Right kidney (tissue), 1 donor: ENCODE measurements at regions not wholly inside any gene's neighbourhood (a gene's known extent, or its start where the extent isn't known, plus 50 kb on each side); places are given as distances from the start of the nearest gene placed in this dataset.

Source experiments
- DNase-seq: peaks from one replicate; pipeline ENCODE4 v3.0.0-alpha.2; 2016

DNA sequence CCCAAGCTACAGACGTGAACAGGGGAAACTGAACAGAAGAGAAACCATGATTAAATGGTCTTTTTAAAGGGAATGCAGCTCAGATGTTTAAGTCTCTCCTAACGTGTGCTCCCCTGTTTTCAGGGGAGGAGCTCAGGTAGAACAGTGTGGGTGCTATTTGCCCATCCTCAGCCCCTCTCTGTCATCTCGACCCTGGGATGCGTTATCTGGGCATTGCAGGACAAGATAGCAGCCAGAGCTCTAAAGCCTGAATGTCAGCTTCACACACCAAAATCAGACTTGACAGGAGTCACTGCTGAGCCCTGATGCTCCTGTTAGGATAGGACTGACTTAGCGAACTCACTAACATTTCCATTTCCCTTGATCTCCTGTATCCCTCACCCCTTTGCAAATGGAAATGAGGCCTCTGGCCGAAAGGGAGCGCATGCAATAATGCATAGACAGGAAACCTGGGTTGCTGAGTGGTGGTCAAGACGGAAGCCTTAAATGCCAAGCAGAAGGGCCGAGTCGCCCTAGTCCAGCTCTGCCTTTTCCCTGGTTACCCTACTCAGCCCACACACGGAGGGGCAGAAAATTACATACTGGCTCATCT lies 234.9 kb upstream of the TPM1 start:
- DNase-seq: no peak

DNA sequence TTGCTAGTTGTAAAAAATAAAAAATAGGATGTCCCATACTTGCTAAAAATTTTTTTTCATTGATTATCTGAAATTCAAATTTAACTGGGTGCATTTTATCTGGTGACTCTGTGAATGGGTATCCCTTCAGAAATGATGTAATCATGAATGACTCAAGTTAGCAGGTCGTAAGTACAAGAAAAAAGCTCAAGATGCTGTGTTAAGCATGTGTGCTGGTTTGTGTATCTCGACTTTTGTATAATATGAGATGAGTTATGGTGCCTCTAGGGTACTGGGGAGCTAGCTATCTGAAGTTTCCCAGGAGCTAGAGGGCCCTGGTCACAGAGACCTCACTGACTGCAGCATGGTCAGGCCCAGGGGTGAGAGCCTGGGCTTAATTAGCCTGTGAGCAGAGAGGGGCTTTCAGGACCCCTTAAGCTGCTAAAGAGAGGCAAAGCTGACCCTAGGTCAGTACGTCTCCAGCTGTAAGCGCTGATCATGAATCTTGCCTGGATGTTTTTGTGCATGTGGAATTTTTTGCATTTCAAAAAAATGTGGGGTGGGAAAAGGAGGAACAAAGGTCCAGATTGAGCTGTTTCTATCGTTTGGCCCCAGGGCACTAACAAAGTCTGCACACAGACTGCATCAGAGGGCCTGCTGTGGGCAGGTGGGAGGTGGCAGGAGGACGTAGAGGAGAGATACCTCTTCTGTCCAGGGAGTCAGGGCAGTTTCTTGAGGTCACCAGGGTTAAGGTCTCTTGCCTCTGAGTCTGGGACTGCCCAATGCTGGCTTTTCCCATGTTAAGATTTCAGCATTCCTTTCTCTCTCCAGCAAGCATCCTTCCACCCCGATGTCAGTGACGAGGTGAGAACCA lies 233.2 kb upstream of the TPM1 start:
- no peak for DNase-seq

DNA sequence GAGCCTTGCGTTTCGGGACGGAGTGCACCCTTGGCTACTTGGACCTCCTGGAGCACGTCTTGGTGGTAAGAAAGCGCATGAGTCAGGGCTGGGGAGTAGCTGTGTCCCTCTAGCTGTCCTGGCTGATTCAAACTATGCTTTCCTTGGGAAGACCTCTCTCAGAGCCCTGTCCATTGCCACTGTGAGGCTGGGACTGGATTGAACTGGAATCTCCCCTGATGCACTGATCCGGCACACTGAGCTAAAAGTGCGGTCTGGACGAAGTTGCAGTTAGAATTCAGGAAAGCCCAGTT lies 232.6 kb upstream of the TPM1 start:
- no peak for DNase-seq

DNA sequence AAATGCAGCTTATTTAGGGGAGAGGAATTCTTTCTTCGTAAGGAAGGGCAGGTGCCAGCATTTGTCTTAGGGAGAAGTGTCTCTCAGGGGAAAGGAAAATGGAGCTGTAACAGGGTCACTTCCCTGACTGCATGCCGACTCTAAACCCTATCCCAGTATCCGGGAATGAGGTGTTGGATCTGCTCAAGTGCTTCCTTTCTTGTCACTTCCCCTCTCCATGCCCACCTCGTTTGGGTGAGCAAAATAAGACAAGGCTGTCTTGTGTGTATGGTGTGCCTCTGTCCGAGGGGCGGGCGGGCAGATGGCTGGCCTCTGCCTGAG lies 230.1 kb upstream of the TPM1 start:
- peak; percentile 39 for DNase-seq

DNA sequence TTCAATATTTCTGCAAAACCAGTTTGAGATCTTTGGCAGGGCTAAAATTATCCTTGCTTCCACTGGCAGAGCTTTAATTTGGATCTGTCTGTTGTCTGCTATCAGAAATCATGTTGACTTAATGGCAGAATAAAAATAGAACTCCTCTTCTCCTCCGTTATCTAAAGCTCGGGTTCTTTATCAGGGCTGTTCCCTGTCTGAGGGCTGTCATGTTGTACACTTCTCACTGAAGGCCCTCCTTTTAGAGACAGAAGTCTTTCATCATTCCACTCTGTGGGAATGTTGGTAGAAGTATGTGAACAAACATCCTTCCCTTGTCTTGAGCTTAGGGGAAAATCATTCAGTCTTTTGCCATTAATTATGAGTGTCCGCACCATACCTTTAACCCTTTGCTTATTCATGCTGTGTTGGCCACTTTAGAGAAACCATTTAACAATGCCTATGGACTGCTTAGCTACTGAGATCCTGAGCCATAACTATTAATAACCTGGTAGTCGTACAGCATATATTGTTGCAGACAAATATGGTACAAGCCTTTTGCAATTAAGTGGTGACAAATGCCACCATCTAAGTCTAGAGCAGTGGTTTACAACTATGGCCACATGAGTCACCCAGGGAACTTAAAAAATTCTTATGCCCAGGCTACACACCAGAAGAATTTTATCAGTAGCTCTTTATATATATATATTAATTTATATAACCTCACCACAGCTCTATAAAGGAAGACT lies 226.0 kb upstream of the TPM1 start:
- DNase-seq: no peak

DNA sequence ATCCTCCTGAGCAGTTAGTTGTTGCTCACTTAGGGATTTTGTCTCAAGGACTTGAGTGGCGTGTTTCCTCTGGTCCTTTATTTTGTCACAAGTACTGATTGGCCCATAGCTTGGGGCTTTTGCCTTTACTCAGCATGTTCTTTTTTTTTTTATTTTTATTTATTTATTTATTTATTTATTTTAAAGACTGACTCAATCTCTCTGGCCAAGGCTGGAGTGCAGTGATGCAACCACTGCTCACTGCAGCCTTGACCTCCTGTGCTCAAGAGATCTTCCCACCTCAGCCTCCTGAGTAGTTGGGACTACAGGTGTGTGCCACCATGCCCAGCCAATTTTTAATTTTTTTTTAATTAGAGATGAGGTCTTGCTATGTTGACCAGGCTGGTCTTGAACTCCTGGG lies 223.9 kb upstream of the TPM1 start:
- no peak for DNase-seq

DNA sequence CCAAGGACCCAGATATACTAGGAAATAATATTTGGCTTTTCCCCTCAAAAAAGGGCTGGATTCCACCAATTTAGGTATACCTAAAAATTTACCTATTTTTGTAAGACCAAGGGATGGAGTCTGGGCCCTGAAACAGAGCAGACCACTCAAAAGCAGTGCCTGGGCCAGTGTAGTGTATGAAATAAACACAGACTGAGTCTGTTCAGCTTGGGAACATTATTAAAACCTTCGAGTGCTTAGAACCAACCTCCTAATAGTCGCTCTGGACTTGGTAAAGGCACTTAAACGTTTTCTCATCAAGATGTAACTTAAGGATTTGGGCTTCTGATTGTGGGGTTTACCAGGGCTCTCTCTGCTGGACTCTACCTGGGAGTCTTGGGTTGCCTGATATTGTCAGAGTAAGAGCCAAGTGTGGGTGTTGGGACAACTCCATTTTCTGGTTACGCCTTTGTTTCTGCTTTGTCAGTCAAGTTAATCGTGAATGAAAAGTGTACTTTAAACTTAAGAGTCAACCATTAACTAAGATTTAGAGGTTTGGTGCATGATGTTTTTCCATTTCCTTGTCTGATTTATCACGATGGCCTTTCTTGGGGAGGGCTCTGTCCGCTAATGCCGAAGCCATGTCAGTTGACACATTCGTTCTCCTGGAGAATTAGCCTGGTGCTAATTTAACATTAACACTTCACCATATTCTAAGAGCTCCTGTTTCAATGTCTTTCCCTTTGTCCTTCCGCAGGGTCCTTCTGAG lies 221.0 kb upstream of the TPM1 start:
- DNase-seq: no peak

DNA sequence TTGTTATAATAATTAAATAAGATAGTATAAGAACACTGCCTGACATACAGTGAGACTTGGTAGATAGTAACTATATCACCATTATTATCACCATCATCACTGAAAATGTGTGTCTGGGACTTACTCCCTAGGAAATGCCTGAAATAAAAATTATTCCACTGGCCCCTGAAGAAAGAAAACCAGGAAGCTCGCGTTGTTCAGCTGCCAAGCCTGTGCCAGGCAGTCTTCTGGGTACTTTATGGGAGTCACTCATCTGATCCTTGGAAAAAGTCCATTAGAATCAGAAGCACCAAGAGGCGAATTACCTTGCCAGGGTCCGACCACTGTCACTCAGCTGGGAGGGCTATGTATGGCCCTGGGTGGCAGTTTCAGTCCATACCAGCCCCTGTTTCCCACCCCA lies 220.3 kb upstream of the TPM1 start:
- no peak for DNase-seq

DNA sequence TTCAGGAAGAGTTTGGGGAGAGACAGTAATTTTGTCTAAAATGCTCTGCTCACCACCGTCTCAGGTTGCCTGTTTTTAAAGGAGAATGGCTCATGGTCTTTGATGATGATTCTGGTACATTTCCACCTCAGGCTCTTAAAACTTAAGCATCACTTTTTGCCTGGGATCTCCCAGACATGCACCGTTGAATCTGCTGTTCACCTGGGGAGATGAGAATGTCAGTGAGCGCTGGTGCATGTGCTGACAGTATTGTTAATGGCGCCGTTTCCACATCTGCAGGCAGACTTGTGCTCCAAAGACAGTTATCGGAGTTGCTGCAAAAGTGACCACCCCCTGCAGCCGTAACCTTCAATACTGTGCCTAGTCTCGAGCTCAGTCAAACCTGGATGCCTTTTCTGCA lies 219.0 kb upstream of the TPM1 start:
- DNase-seq: no peak

DNA sequence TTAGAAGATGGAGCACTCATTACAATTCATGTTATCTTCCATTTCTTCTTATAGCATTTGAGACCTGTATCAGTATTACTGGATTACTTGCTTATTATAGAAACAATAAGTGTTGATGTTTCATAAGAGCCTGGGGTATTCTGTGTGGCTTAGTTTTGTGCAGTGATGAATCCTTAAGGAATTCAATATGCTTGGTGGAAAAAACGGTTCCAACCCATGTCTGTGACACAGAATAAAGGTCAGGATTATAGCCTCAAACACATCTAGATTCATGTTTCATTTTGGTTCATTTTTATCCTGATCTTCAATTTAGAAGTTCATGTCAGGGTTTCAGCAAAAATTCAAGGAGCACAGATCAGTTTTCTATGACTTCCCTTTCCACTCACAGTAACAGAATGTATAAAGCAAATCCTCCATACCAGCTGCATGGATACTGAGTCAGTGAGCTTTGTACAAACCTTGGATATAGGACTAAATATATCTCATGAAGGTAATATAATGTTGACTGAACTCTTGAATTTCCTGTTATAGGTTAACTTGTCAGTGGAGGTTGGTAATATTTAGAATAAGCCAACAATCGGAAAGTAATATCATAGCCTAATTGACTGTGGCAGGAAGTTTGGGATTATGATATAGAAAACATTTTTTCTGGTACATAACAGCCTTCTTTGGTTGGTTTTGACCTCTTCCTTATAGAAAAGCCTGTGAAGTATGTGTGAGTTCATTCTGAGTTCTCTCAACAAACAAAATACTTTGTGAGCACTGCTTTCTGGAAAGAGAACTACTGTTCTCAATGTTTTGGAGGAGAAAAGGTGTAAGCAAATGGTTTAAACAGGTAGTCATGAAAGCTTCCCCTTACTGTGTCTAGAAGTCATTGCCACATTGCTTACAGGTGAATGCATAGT lies 218.2 kb upstream of the TPM1 start:
- no peak for DNase-seq

DNA sequence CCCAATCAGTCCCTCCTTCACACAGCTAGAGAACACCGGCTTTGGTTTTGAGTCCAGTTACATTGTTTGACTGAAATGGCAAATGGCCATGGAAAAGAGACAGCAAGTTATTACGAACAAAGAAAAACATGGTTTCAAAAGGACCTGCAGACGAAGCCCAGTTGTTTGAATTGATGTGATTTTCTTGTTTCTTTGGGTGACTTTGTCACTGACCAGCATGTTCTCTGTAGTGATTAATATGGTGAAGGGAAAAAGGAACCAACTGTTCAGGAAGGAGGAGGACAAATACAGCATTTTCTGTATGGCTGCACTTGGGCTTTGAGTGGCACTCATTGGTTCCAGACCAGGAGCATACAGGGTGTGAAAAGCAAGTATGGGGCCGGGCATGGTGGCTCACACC lies 217.4 kb upstream of the TPM1 start:
- DNase-seq: no peak

DNA sequence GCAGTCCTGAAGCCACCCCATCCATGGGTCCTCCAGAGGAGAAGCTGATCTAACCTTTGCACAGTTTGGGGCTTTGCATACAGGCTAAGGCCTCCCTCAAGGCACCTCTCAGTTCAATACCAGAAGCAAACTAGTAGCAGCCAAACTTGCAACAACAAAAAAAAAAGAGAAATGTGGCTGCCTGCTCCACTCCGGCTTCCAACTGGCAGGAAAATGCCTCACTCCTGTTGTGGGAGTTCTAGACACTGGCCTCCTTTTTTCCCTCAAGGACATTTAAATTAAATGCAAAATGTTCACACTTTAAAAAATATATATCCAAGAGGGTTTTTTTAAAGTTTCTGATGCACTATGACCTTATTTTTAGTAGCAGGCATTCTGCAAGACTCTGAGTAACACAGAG lies 216.0 kb upstream of the TPM1 start:
- no peak for DNase-seq

DNA sequence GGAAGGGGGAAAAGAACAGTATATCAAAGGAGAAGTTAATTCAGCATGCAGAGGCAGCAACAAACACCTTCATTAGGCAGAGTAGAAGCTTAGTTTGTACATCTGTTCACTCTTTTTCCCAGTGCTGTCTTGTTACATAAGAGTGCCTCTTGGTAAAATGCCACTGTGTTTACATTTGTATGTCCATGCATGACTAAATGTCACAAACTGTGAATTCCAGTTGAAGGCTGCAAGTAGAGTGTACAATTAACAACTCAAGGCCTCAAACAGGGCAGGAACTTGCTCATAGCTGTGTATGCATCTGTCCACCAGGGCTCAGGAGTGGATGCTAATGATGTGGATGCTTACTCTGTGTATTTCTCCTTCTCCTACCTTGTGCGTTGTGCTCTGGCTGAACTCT lies 214.2 kb upstream of the TPM1 start:
- no peak for DNase-seq

DNA sequence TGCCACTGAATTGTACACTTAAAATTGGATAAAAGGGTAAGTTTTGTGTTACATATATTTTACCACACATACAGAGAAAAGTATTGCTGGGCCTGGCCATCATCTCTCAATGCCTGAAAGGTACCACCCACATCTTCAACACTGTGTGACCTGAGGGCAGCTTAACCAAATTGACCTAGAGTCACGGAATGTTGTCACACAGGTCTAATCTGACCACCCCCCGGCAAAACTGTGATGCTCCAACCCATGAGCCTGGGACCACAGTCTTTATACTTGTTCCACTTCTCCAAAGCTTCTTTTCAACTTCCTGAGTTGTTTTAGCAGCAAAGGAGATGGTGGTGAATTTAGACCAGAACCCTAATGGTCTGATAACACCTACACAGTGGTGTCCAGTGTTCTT lies 210.3 kb upstream of the TPM1 start:
- no peak for DNase-seq

DNA sequence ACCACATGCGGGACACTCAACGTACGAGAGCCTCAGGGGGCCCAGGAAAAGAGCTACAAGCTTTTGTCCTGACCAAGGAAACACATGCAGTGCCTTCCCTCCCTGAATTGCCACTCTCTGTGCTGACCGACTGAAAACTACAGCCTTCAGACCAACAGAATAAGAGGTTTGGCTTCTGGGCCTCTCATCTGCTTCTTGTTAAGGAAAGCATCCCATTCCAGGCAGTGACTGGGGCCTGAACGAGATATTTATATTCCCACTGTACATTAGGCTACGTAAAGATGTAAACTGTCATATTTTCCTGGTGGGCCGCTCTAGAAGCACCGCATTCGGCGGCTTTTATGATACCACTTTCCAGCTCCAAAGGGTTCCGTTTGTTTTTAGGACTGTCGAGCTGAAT lies 208.9 kb upstream of the TPM1 start:
- DNase-seq: no peak

DNA sequence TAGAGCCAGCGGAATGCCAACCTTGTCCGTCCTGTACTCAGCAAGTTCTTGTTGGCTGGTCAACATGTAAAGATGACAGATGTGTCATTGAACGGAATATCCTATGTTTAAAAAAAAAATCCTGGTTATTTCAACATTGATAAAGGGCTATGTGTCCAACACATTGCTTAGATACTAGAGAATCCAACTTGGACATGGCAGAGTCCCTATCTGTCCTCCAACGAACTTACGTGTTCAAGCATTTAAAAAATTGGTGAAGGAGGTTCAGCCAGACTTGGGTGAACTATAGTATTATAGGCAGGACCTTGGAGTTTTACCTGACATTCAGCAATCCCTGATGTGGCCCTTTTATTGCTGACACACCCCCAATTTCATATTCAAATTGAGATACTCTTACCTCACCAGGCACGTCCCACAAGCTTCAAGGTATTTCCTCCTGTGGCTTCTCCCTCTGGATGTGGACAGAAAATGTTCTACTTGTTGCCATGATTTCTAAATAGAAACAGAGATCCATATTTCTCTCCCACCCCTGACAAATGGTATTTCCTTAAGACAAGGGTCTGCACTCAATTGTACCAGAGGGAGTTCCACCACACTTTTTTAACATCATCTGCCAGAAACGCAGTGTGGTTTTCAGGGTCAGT lies 207.7 kb upstream of the TPM1 start:
- DNase-seq: no peak

DNA sequence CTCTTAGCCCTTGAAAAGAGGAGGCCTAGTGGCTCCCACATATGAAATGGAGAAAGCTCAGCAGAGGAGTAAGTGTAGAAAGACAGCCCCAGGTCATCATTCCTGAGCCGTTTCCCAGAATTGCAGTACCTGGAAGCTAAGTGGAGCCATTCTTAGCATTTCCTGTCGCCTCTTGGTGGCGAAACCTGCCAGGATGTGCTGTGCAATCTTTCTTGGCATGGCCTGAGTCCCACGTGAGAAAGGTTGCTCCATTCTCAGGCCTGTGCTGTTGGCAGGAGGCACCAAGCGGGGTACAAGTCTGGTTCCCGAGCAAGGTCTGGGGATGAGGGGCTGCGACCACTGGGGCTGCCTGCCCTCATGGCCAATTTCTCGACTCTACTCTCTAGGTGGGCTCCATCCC lies 207.2 kb upstream of the TPM1 start:
- DNase-seq: no peak

DNA sequence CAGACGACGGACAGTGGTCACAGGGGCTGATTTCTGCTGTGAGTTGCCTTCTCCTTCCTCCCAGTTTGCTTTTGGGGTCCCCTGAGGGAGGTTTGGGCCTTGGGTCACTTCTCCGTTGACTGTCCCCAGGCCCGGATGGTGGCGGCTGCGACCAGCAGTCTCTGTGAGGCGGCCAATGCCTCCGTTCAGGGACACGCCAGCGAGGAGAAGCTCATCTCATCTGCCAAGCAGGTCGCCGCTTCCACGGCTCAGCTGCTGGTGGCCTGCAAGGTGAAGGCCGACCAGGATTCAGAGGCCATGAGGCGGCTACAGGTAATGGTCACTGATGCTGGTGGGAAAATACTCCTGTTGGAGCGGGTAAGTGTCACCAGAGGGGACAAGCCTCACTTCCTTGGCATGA lies 206.8 kb upstream of the TPM1 start:
- no peak for DNase-seq

DNA sequence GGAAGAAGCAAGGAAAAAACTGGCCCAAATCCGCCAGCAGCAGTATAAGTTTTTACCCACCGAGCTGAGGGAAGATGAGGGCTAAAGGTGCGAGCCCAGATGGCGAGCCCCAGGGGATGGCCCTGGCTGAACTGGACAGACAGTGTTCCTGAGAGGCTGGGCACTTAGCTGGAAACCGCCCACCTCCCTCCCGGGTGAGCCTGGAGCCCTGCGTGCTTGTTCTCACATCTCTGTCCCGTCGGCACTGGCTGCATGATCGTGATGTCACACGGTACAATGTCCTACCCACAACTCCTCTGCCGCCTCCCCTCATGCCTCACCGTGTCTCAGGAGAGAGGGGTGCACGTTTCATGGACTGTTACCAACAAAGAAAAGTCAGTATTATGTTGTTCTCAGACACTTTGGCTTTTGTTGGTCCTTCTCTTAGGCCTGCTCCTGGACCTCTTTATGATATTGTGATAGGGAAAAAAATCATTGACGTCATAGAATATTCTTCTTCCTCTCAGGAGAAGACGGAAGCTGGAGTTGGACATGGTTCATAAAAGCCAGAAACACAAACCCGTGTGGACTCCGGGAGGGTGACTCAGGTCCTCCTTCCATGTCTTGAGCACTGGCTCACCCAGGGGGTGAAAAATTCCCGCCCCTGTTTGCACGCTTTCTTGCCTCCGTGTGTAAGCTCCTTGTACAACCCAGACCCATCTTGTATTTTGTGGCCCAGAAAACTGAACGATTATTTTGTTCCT lies 201.8 kb upstream of the TPM1 start:
- DNase-seq: no peak

DNA sequence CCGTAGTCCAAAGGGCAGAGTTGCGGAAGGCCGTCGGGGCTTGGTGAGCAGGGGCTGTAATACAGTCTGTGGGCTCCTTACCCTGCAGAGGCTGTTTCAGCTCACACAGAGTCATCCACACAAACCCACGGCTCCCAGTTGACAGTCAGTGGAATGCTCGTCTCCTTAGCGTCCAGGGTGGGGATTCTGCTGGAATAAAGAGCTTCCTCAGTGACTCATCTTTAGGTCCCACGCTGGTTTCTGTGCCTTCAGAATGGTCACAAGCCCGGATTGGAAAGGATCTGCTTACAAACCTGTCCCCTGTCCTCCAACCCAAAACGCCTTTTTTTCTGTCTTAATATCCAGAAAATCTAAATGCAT lies 201.3 kb upstream of the TPM1 start:
- DNase-seq: no peak

DNA sequence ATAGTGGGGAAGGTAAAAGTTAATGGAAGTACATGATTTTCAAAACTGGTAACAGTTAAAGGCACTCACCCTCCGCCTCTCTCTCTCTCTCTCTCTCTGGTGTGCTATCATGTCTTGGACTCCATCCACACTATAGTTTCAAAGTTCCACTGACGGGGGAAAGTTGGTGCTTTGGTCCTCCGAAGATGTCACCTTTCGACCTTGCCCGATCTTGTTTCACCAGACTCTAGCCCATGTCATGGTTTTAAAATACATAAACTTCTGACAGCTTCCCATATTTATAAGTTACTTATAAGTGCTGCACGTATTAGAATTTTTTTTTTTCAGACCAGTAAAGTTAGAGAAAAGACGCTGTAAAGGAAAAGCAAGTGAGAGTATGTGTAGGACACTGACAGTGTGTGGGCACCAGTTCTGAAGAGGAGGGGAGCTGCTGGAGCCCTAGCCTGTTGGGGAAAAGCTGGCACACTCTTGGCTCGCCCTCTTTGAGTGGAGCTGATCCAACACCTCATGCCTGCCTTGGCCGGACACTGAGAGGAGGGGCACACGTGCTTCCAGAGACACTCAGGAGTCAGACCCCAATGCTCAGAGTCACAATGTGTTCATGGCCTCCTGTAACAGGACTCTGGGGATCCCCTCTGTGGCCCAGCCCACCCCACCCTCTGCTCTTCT lies 200.5 kb upstream of the TPM1 start:
- no peak for DNase-seq
